OCI-LY7 (cell line): ENCODE measurements at regions not wholly inside any gene's neighbourhood (a gene's known extent, or its start where the extent isn't known, plus 50 kb on each side); places are given as distances from the start of the nearest gene placed in this dataset.

Experiments used
- BruUV-seq: library from RNA; stranded (reverse); fragments of 400-500 nt; replicated peaks from 2 replicates; lab custom pipeline; 2021; lab: Mats Ljungman, UMichigan
- CTCF ChIA-PET: fragments of 300-600 bp; sonication (Branson Sonifier 250); formaldehyde crosslinking; loops from one replicate; lab custom pipeline; 2022; ENCODE audit warnings: antibody characterized with exemption; ENCODE audit not compliant: unreplicated experiment; lab: Charles Lee
- POLR2A ChIA-PET: fragments of 300-600 bp; sonication (Branson Sonifier 250); formaldehyde crosslinking; loops from one replicate; lab custom pipeline; 2022; ENCODE audit warnings: antibody characterized with exemption; lab: Charles Lee
- DNase-seq: peaks from one replicate; pipeline ENCODE4 v3.0.0-alpha.2; 2015; ENCODE audit warnings: low spot score
- H2AFZ ChIP-seq: fragments of 200-600 bp; sonication (generic), shearing (Covaris generic); 2 replicates; pipeline ENCODE4 v1.6.1; 2014; ENCODE audit warnings: mild to moderate bottlenecking, antibody characterized with exemption, low read length, moderate library complexity
- H3K27ac ChIP-seq: fragments of 200-600 bp; sonication (generic); 2 replicates; pipeline ENCODE4 v1.5.1; 2014; ENCODE audit warnings: mixed run types, low read depth, mild to moderate bottlenecking, moderate library complexity, low read length, inconsistent platforms; ENCODE audit not compliant: poor library complexity, severe bottlenecking
- H3K36me3 ChIP-seq: fragments of 200-600 bp; sonication (generic); 2 replicates; pipeline ENCODE4 v1.6.1; 2014; ENCODE audit warnings: mild to moderate bottlenecking, antibody characterized with exemption, low read length, moderate library complexity, mixed read lengths; ENCODE audit not compliant: insufficient read depth
- H3K4me1 ChIP-seq: fragments of 200-600 bp; sonication (generic); 2 replicates; pipeline ENCODE4 v1.5.1; 2014; ENCODE audit warnings: mild to moderate bottlenecking, low read length; ENCODE audit not compliant: insufficient read depth, poor library complexity, severe bottlenecking
- H3K4me2 ChIP-seq: fragments of 200-600 bp; sonication (generic); 2 replicates; pipeline ENCODE4 v1.6.1; 2014; ENCODE audit warnings: mild to moderate bottlenecking, low read length
- H3K4me3 ChIP-seq: fragments of 200-600 bp; sonication (generic); 2 replicates; pipeline ENCODE4 v1.5.1; 2014; ENCODE audit warnings: mild to moderate bottlenecking, low read depth, low read length; ENCODE audit not compliant: poor library complexity, severe bottlenecking
- H3K79me2 ChIP-seq: fragments of 200-600 bp; sonication (generic); 2 replicates; pipeline ENCODE4 v1.6.1; 2016; ENCODE audit warnings: low read depth, mild to moderate bottlenecking, low read length, moderate library complexity, mixed read lengths; ENCODE audit not compliant: insufficient read depth
- H3K9me2 ChIP-seq: fragments of 200-600 bp; sonication (generic); 2 replicates; pipeline ENCODE4 v1.6.1; 2016; ENCODE audit warnings: mild to moderate bottlenecking, low read length, mixed read lengths; ENCODE audit not compliant: insufficient read depth
- H3K9me3 ChIP-seq: fragments of 200-600 bp; sonication (generic); 2 replicates; pipeline ENCODE4 v1.6.1; 2014; ENCODE audit warnings: mild to moderate bottlenecking, mixed run types, low read length, mixed read lengths
- H4K20me1 ChIP-seq: fragments of 200-600 bp; sonication (generic); 2 replicates; pipeline ENCODE4 v1.6.1; 2014; ENCODE audit warnings: mild to moderate bottlenecking, antibody characterized with exemption, low read length, moderate library complexity, mixed read lengths; ENCODE audit not compliant: insufficient read depth
- EZH2phosphoT487 ChIP-seq: fragments of 200-600 bp; sonication (generic); IDR thresholded peaks from 2 replicates; pipeline ENCODE4 v1.6.1; 2018; ENCODE audit warnings: low read depth, borderline replicate concordance, mild to moderate bottlenecking, mixed run types, antibody characterized with exemption, low read length, moderate library complexity, mixed read lengths
- intact Hi-C: fragments of 100-400 bp; cut with micrococcal nuclease; formaldehyde crosslinking; loops from one replicate; pipeline ENCODE4 v1.10.0; 2022; ENCODE audit not compliant: unreplicated experiment
- TF ChIP-seq, protein P1 (sequence below): fragments of 200-600 bp; sonication (generic); conservative IDR thresholded peaks from 2 replicates; pipeline ENCODE4 v1.5.1; 2014; ENCODE audit warnings: mild to moderate bottlenecking, antibody characterized with exemption, low read length, moderate library complexity, mixed read lengths

DNA sequence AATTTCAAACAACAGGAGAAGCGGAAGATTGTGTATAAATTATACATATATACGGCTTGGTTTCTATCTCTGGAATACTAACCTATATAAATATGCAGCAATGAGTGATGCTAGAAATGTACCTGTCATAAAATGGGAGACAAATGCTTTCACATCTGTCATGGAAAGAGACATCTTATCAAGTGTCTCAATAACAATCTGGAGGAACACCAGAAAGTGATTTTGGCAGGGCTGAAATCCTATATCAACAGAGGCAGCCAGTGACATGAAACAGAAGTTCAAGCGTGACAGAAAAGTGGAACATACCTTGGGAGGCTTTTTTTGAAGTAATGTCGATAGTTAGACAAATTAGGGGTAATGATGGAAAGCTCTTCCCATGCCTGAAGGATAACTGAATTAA, 834.6 kb downstream of the JRKL start:
- no TSS peak for BruUV-seq
- no peak overlapping the region for H2AFZ ChIP-seq

DNA sequence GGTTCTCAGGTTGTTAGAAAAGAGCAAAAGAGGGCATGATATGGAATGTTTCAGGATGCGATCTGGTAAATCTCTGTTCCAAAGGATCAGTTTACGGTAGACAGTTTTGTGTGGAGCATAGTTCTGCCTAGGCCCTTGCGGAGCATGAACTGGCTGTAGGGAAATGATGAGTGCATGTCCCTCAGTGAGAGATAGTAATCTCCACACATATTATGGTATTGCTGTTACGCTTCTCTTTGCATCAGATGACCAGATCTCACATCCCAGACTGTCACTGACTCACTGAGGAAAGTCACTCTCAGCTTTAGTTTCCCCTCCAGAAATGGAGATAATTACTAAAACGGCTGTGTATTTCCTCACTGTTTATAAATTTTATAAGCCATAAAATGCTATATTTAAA, 836.0 kb downstream of the JRKL start:
- no peaks in the 10 kb centered on the region for H4K20me1 ChIP-seq
- TF ChIP-seq, protein P1, sequence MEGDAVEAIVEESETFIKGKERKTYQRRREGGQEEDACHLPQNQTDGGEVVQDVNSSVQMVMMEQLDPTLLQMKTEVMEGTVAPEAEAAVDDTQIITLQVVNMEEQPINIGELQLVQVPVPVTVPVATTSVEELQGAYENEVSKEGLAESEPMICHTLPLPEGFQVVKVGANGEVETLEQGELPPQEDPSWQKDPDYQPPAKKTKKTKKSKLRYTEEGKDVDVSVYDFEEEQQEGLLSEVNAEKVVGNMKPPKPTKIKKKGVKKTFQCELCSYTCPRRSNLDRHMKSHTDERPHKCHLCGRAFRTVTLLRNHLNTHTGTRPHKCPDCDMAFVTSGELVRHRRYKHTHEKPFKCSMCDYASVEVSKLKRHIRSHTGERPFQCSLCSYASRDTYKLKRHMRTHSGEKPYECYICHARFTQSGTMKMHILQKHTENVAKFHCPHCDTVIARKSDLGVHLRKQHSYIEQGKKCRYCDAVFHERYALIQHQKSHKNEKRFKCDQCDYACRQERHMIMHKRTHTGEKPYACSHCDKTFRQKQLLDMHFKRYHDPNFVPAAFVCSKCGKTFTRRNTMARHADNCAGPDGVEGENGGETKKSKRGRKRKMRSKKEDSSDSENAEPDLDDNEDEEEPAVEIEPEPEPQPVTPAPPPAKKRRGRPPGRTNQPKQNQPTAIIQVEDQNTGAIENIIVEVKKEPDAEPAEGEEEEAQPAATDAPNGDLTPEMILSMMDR = no peak
- TF ChIP-seq EZH2phosphoT487 = no peak
- no peaks in the 10 kb centered on the region for H3K9me2 ChIP-seq
- DNase-seq = no peak
- H3K4me1 ChIP-seq = no peaks in the 10 kb centered on the region
- H3K4me3 ChIP-seq = no peak overlapping the region
- intact Hi-C loops = no loop called here
- CTCF ChIA-PET = no interaction called here
- BruUV-seq = no TSS peak
- H2AFZ ChIP-seq = no peak overlapping the region
- no peaks in the 10 kb centered on the region for H3K79me2 ChIP-seq
- H3K9me3 ChIP-seq = no peaks in the 10 kb centered on the region
- no peak overlapping the region for H3K4me2 ChIP-seq
- H3K36me3 ChIP-seq = no peaks in the 10 kb centered on the region
- no peak overlapping the region for H3K27ac ChIP-seq
- POLR2A ChIA-PET = no interaction called here

More for the DNA sequence above, 834.6 kb downstream of the JRKL start:
- no peaks in the 10 kb centered on the region for H3K4me1 ChIP-seq
- DNase-seq = no peak
- H3K4me2 ChIP-seq = no peak overlapping the region
- ChIA-PET CTCF (no interaction called here), POLR2A (interaction anchor here (0.6 kb wide), 1 partner anchor 1240 kb away, joined by 3 read pairs; no protein-coding TSS in a partner anchor)
- no peaks in the 10 kb centered on the region for H3K9me3 ChIP-seq
- H3K79me2 ChIP-seq = no peaks in the 10 kb centered on the region
- H3K27ac ChIP-seq = no peak overlapping the region
- H3K9me2 ChIP-seq = no peaks in the 10 kb centered on the region
- H4K20me1 ChIP-seq = no peaks in the 10 kb centered on the region
- no peaks in the 10 kb centered on the region for H3K36me3 ChIP-seq
- no peak for TF ChIP-seq EZH2phosphoT487
- TF ChIP-seq, protein P1 = no peak
- intact Hi-C loops = no loop called here
- no peak overlapping the region for H3K4me3 ChIP-seq

DNA sequence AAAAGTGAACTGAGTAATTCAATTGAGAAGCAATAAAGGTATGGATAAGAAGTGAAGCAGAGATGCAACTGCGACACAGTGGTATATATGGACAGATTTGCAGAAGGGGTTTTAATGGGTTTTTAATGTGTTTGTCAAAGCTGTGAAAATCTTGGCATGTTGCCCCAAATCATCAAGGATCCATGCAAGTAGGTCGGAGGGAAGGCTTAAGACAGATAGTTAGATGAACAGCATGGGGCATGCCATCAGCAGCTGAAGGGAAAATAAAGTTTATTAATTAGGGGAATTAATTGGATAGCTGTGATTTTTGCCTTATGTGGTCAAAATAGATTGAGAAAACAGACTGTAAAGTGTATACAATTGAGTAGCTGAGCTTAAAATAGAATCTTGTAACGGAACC, 840.1 kb downstream of the JRKL start:
- H3K9me2 ChIP-seq = no peaks in the 10 kb centered on the region
- no peaks in the 10 kb centered on the region for H3K9me3 ChIP-seq
- no peaks in the 10 kb centered on the region for H3K4me1 ChIP-seq
- POLR2A ChIA-PET = interaction anchor here (0.6 to 0.7 kb wide), 2 partner anchors 13 to 55 kb away, joined by 3 read pairs; no protein-coding TSS in a partner anchor
- H3K4me3 ChIP-seq = no peak overlapping the region
- no peak for DNase-seq
- H3K36me3 ChIP-seq = no peaks in the 10 kb centered on the region
- no peak overlapping the region for H3K4me2 ChIP-seq
- no TSS peak for BruUV-seq
- no peak overlapping the region for H3K27ac ChIP-seq
- no peaks in the 10 kb centered on the region for H4K20me1 ChIP-seq
- no peaks in the 10 kb centered on the region for H3K79me2 ChIP-seq
- CTCF ChIA-PET = no interaction called here
- intact Hi-C loops = no loop called here
- TF ChIP-seq EZH2phosphoT487 = no peak
- TF ChIP-seq, protein P1 = no peak
- H2AFZ ChIP-seq = no peak overlapping the region
